Chondrocyte (in vitro differentiated cells): ENCODE measurements at regions not wholly inside any gene's neighbourhood (a gene's known extent, or its start where the extent isn't known, plus 50 kb on each side); places are given as distances from the start of the nearest gene placed in this dataset.

Source experiments
- DNase-seq: peaks from one replicate; pipeline ENCODE4 v3.0.0; 2021; ENCODE audit warnings: mixed read lengths, low spot score
- H3K27ac Mint-ChIP-seq: one replicate; pipeline ENCODE4 v1.8.0; 2021; ENCODE audit warnings: mild to moderate bottlenecking, moderate library complexity, mixed read lengths; ENCODE audit not compliant: unreplicated experiment
- H3K27me3 Mint-ChIP-seq: 2 replicates; pipeline ENCODE4 v1.8.0; 2021; ENCODE audit warnings: low read depth, mixed read lengths
- H3K36me3 Mint-ChIP-seq: 2 replicates; pipeline ENCODE4 v1.8.0; 2021; ENCODE audit warnings: low read depth, mixed read lengths
- H3K4me1 Mint-ChIP-seq: 2 replicates; pipeline ENCODE4 v1.8.0; 2021; ENCODE audit warnings: low read depth, mild to moderate bottlenecking, mixed read lengths
- H3K4me3 Mint-ChIP-seq: one replicate; pipeline ENCODE4 v1.8.0; 2021; ENCODE audit warnings: mild to moderate bottlenecking, moderate library complexity, mixed read lengths; ENCODE audit not compliant: unreplicated experiment
- H3K9me3 Mint-ChIP-seq: 2 replicates; pipeline ENCODE4 v1.8.0; 2021; ENCODE audit warnings: low read depth, mixed read lengths
- CTCF ChIP-seq: fragments of 200-600 bp; sonication (generic); IDR thresholded peaks from 2 replicates; pipeline ENCODE4 v1.5.0; 2021; ENCODE audit warnings: antibody characterized with exemption, mild to moderate bottlenecking, moderate library complexity

- H3K4me1 Mint-ChIP-seq, result peaks cover 4% of the 10 kb centered on the region
- no peak for TF ChIP-seq CTCF
- no peaks in the 10 kb centered on the region for H3K27me3 Mint-ChIP-seq
- H3K4me3 Mint-ChIP-seq, result no peak overlapping the region
- no peaks in the 10 kb centered on the region for H3K36me3 Mint-ChIP-seq
- no peak overlapping the region for H3K27ac Mint-ChIP-seq
- no peak for DNase-seq
- H3K9me3 Mint-ChIP-seq, result no peaks in the 10 kb centered on the region
These were observed 287.1 kb downstream of the ADGB start for GRCh38 chr6:146885708-146886457.

- H3K9me3 Mint-ChIP-seq, result no peaks in the 10 kb centered on the region
- peaks cover 5% of the 10 kb centered on the region for H3K4me1 Mint-ChIP-seq
- DNase-seq, result no peak
- TF ChIP-seq CTCF, result no peak
- no peaks in the 10 kb centered on the region for H3K27me3 Mint-ChIP-seq
- H3K36me3 Mint-ChIP-seq, result no peaks in the 10 kb centered on the region
- H3K4me3 Mint-ChIP-seq, result no peak overlapping the region
- H3K27ac Mint-ChIP-seq, result no peak overlapping the region
These were observed 288.0 kb downstream of the ADGB start for GRCh38 chr6:146886587-146887446.

GRCh38 chr6:146887447-146888077 is 288.8 kb downstream of the ADGB start:
- Mint-ChIP-seq H3K4me3 (no peak overlapping the region), H3K4me1 (peaks cover 13% of the 10 kb centered on the region), H3K36me3 (no peaks in the 10 kb centered on the region), H3K27ac (no peak overlapping the region), H3K27me3 (no peaks in the 10 kb centered on the region), H3K9me3 (no peaks in the 10 kb centered on the region)
- DNase-seq, result no peak
- TF ChIP-seq CTCF, result no peak

GRCh38 chr6:146889303-146889702 is 290.5 kb downstream of the ADGB start:
- no peak for TF ChIP-seq CTCF
- Mint-ChIP-seq H3K4me3 (no peak overlapping the region), H3K36me3 (no peaks in the 10 kb centered on the region), H3K27ac (no peak overlapping the region), H3K4me1 (peaks cover 18% of the 10 kb centered on the region), H3K9me3 (no peaks in the 10 kb centered on the region), H3K27me3 (no peaks in the 10 kb centered on the region)
- no peak for DNase-seq

- Mint-ChIP-seq H3K4me3 (no peak overlapping the region), H3K27me3 (no peaks in the 10 kb centered on the region), H3K9me3 (no peaks in the 10 kb centered on the region), H3K4me1 (peaks cover 14% of the 10 kb centered on the region), H3K36me3 (no peaks in the 10 kb centered on the region), H3K27ac (no peak overlapping the region)
- no peak for DNase-seq
- no peak for TF ChIP-seq CTCF
These were observed 291.4 kb downstream of the ADGB start for GRCh38 chr6:146890172-146890571.
